ENCODE measurements at regions not wholly inside any gene's neighbourhood (a gene's known extent, or its start where the extent isn't known, plus 50 kb on each side); places are given as distances from the start of the nearest gene placed in this dataset.

DNA sequence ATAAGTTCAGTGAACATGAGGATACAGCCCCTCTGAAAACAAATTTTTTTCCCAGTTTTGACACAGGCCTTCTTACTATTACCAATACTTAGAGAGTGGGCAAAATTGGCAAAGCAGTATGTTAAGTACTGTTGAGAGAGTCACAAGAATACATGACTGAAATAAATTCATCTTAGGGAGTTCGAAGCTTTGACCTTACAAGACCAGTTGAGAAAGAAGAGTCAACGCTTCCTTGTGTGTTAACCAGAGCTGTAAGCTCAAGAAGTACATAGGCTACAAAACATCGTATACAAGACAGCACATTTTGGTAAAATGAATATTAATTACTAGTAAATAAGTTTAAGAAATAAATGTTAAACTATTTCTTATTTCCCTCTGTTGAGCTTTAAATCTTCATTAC lies 164.4 kb upstream of the RORA start:
- TF ChIP-seq POLR2AphosphoS5 (IDR thresholded peaks at IDR 0.05; ENCODE audit: low read depth, low read length): no peak
- TF ChIP-seq, protein P1, sequence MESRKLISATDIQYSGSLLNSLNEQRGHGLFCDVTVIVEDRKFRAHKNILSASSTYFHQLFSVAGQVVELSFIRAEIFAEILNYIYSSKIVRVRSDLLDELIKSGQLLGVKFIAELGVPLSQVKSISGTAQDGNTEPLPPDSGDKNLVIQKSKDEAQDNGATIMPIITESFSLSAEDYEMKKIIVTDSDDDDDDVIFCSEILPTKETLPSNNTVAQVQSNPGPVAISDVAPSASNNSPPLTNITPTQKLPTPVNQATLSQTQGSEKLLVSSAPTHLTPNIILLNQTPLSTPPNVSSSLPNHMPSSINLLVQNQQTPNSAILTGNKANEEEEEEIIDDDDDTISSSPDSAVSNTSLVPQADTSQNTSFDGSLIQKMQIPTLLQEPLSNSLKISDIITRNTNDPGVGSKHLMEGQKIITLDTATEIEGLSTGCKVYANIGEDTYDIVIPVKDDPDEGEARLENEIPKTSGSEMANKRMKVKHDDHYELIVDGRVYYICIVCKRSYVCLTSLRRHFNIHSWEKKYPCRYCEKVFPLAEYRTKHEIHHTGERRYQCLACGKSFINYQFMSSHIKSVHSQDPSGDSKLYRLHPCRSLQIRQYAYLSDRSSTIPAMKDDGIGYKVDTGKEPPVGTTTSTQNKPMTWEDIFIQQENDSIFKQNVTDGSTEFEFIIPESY (IDR thresholded peaks at IDR 0.05; ENCODE audit: extremely low read depth, insufficient replicate concordance, low read length): no peak
- TF ChIP-seq, protein P2, sequence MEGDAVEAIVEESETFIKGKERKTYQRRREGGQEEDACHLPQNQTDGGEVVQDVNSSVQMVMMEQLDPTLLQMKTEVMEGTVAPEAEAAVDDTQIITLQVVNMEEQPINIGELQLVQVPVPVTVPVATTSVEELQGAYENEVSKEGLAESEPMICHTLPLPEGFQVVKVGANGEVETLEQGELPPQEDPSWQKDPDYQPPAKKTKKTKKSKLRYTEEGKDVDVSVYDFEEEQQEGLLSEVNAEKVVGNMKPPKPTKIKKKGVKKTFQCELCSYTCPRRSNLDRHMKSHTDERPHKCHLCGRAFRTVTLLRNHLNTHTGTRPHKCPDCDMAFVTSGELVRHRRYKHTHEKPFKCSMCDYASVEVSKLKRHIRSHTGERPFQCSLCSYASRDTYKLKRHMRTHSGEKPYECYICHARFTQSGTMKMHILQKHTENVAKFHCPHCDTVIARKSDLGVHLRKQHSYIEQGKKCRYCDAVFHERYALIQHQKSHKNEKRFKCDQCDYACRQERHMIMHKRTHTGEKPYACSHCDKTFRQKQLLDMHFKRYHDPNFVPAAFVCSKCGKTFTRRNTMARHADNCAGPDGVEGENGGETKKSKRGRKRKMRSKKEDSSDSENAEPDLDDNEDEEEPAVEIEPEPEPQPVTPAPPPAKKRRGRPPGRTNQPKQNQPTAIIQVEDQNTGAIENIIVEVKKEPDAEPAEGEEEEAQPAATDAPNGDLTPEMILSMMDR (IDR thresholded peaks at IDR 0.05 in 2 of 3, conservative IDR thresholded peaks at IDR 0.05 in 1 of 3; ENCODE audit: borderline replicate concordance in 1 of 3, insufficient read depth in 1 of 3, low read depth in 2 of 3, low read length in 2 of 3): no peak
- no peak for TF ChIP-seq EZH2 (IDR thresholded peaks at IDR 0.05)
